ENCODE measurements at regions not wholly inside any gene's neighbourhood (a gene's known extent, or its start where the extent isn't known, plus 50 kb on each side); places are given as distances from the start of the nearest gene placed in this dataset.

DNA sequence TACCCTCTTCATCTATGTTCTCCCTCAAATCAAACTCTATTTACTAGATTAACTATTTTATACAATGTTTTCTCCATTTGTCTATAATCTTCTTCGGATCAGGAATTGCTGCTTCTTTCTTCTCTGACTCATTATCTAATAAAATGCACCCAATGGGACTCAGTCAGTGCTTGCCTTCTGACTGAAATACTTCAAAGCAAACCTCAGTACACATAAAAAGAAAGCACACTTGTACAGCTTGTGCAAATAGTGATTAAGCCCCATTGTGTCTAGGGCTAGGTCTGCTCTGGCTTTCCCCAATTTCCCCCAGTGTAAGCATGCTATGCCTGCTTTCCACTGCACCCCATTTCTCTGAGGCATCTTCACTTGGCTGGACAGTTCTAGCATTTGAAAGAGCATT, 118.6 kb upstream of the C11orf87 start:
- H4K20me1 ChIP-seq (ENCODE audit: insufficient read depth, low read length, poor library complexity, severe bottlenecking) = no peaks in the 10 kb centered on the region
- TF ChIP-seq EZH2phosphoT487 (IDR thresholded peaks at IDR 0.05; ENCODE audit: borderline replicate concordance) = no peak
- TF ChIP-seq, protein P1, sequence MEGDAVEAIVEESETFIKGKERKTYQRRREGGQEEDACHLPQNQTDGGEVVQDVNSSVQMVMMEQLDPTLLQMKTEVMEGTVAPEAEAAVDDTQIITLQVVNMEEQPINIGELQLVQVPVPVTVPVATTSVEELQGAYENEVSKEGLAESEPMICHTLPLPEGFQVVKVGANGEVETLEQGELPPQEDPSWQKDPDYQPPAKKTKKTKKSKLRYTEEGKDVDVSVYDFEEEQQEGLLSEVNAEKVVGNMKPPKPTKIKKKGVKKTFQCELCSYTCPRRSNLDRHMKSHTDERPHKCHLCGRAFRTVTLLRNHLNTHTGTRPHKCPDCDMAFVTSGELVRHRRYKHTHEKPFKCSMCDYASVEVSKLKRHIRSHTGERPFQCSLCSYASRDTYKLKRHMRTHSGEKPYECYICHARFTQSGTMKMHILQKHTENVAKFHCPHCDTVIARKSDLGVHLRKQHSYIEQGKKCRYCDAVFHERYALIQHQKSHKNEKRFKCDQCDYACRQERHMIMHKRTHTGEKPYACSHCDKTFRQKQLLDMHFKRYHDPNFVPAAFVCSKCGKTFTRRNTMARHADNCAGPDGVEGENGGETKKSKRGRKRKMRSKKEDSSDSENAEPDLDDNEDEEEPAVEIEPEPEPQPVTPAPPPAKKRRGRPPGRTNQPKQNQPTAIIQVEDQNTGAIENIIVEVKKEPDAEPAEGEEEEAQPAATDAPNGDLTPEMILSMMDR (conservative IDR thresholded peaks at IDR 0.05; ENCODE audit: low read length) = no peak
- H3F3A ChIP-seq (ENCODE audit: low read depth) = no peaks in the 10 kb centered on the region
- H3K36me3 ChIP-seq (ENCODE audit: insufficient read depth, low read length) = no peaks in the 10 kb centered on the region
- H3K9me2 ChIP-seq (replicated peaks; ENCODE audit: low read depth, low read length) = no peaks in the 10 kb centered on the region
- no peak overlapping the region for H3K9ac ChIP-seq (ENCODE audit: low read depth, low read length, poor library complexity, severe bottlenecking)
- H3K9me3 ChIP-seq (ENCODE audit: insufficient read depth, low read depth, low read length) = no peaks in the 10 kb centered on the region
- H3K27me3 ChIP-seq (ENCODE audit: insufficient read depth, low read length, poor library complexity, severe bottlenecking) = no peaks in the 10 kb centered on the region
- H2AFZ ChIP-seq (ENCODE audit: low read length) = no peak overlapping the region
- no peaks in the 10 kb centered on the region for H3K4me1 ChIP-seq (ENCODE audit: insufficient read depth, low read length, poor library complexity, severe bottlenecking)
- no peak overlapping the region for H3K4me3 ChIP-seq (ENCODE audit: low read length, poor library complexity, severe bottlenecking)
- no peaks in the 10 kb centered on the region for H3K79me2 ChIP-seq (ENCODE audit: insufficient read depth, low read length)
- no peak overlapping the region for H3K4me2 ChIP-seq (ENCODE audit: low read depth, low read length, poor library complexity, severe bottlenecking)

DNA sequence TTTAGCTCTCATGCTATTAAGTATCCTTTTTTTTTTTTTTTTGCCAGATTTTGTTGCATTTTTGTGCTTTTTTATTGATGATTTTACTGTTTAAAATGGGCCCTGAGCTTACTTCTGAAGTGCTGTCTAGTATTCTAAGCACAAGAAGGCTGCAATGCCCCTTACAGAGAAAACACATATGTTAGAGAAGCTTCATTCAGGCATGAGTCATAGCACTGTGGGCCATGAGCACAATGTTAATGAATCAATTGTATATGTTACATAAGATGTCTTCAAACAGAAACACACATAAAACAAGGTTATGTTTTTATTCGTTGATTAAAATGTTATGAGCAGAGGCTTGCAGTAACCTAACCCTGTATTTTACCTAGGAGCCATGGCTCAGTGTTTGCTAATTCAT, 117.8 kb upstream of the C11orf87 start:
- no peaks in the 10 kb centered on the region for H3F3A ChIP-seq (ENCODE audit: low read depth)
- no peaks in the 10 kb centered on the region for H3K4me1 ChIP-seq (ENCODE audit: insufficient read depth, low read length, poor library complexity, severe bottlenecking)
- TF ChIP-seq, protein P1 (conservative IDR thresholded peaks at IDR 0.05; ENCODE audit: low read length) = no peak
- TF ChIP-seq EZH2phosphoT487 (IDR thresholded peaks at IDR 0.05; ENCODE audit: borderline replicate concordance) = no peak
- no peak overlapping the region for H2AFZ ChIP-seq (ENCODE audit: low read length)
- no peaks in the 10 kb centered on the region for H3K36me3 ChIP-seq (ENCODE audit: insufficient read depth, low read length)
- H4K20me1 ChIP-seq (ENCODE audit: insufficient read depth, low read length, poor library complexity, severe bottlenecking) = no peaks in the 10 kb centered on the region
- no peaks in the 10 kb centered on the region for H3K9me2 ChIP-seq (replicated peaks; ENCODE audit: low read depth, low read length)
- H3K27me3 ChIP-seq (ENCODE audit: insufficient read depth, low read length, poor library complexity, severe bottlenecking) = no peaks in the 10 kb centered on the region
- H3K4me2 ChIP-seq (ENCODE audit: low read depth, low read length, poor library complexity, severe bottlenecking) = no peak overlapping the region
- no peaks in the 10 kb centered on the region for H3K9me3 ChIP-seq (ENCODE audit: insufficient read depth, low read depth, low read length)
- H3K79me2 ChIP-seq (ENCODE audit: insufficient read depth, low read length) = no peaks in the 10 kb centered on the region
- H3K9ac ChIP-seq (ENCODE audit: low read depth, low read length, poor library complexity, severe bottlenecking) = no peak overlapping the region
- H3K4me3 ChIP-seq (ENCODE audit: low read length, poor library complexity, severe bottlenecking) = no peak overlapping the region

DNA sequence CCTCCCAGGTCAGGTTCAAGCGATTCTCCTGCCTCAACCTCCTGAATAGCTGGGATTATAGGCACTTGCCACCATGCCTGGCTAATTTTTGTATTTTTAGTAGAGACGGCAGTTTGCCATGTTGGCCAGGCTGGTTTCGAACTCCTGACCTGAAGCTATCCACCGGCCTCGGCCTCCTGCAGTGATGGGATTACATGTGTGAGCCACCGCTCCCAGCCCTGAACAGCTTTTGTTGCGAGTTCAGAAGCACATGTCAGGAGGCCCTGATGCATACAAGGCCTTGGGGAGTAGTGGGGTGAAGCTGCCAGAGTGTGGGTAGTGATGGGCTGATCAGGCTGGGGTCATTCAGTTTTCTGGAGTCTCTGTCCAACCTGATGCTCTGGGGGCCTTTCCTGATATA, 117.0 kb upstream of the C11orf87 start:
- no peaks in the 10 kb centered on the region for H3K4me1 ChIP-seq (ENCODE audit: insufficient read depth, low read length, poor library complexity, severe bottlenecking)
- H2AFZ ChIP-seq (ENCODE audit: low read length) = no peak overlapping the region
- no peaks in the 10 kb centered on the region for H4K20me1 ChIP-seq (ENCODE audit: insufficient read depth, low read length, poor library complexity, severe bottlenecking)
- no peak overlapping the region for H3K4me3 ChIP-seq (ENCODE audit: low read length, poor library complexity, severe bottlenecking)
- no peak overlapping the region for H3K9ac ChIP-seq (ENCODE audit: low read depth, low read length, poor library complexity, severe bottlenecking)
- H3K4me2 ChIP-seq (ENCODE audit: low read depth, low read length, poor library complexity, severe bottlenecking) = no peak overlapping the region
- no peaks in the 10 kb centered on the region for H3K9me3 ChIP-seq (ENCODE audit: insufficient read depth, low read depth, low read length)
- no peaks in the 10 kb centered on the region for H3F3A ChIP-seq (ENCODE audit: low read depth)
- H3K9me2 ChIP-seq (replicated peaks; ENCODE audit: low read depth, low read length) = no peaks in the 10 kb centered on the region
- no peak for TF ChIP-seq EZH2phosphoT487 (IDR thresholded peaks at IDR 0.05; ENCODE audit: borderline replicate concordance)
- TF ChIP-seq, protein P1 (conservative IDR thresholded peaks at IDR 0.05; ENCODE audit: low read length) = no peak
- no peaks in the 10 kb centered on the region for H3K36me3 ChIP-seq (ENCODE audit: insufficient read depth, low read length)
- H3K27me3 ChIP-seq (ENCODE audit: insufficient read depth, low read length, poor library complexity, severe bottlenecking) = no peaks in the 10 kb centered on the region
- H3K79me2 ChIP-seq (ENCODE audit: insufficient read depth, low read length) = no peaks in the 10 kb centered on the region
